ENCODE measurements at regions not wholly inside any gene's neighbourhood (a gene's known extent, or its start where the extent isn't known, plus 50 kb on each side); places are given as distances from the start of the nearest gene placed in this dataset.

DNA sequence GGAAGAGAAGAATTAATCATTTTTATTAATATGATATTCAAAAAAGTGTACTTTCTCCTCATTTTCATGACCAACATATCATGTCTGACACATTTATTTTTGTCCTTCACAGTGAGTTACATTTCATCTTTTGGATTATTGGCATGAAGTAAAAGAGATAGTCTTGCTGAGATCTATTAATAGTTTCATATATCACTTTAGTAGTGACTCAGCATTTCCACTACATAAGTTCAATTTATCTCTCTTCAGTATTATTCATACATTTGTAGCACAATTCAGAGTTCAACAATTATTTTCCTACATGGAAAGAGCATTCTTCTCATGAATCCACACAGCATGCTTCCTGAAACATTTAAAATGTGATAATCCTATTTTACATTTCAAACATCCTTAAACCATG is 1461.1 kb downstream of the TECRL start:
- no peak overlapping the region for H2AFZ ChIP-seq (ENCODE audit: low read length)
- no peaks in the 10 kb centered on the region for H3K36me3 ChIP-seq (replicated peaks in 1 of 2; ENCODE audit: control insufficient read depth in 1 of 2, insufficient read depth in 2 of 2, low read length in 2 of 2)
- CTCF ChIA-PET (ENCODE audit: low intra/inter-chr PET ratio, low total read pairs): no interaction called here
- no peak overlapping the region for H3K4me3 ChIP-seq (replicated peaks in 1 of 3; ENCODE audit: insufficient read depth in 1 of 3, low read depth in 2 of 3, low read length in 3 of 3)
- ATAC-seq (no peak), FAIRE-seq (no peak), DNase-seq (ENCODE audit: low spot score) (no peak)
- H3K79me2 ChIP-seq (ENCODE audit: insufficient read depth, low read length): no peaks in the 10 kb centered on the region
- H3K4me1 ChIP-seq (ENCODE audit: insufficient read depth, low read length): no peaks in the 10 kb centered on the region
- in situ Hi-C loops (cut with HindIII; ENCODE audit: extremely low pct_ligation_motif_present, low pct_unique_long_range_greater_than_20kb): no loop called here
- no peak for TF ChIP-seq ZNF607 (CRISPR knock-in tag; IDR thresholded peaks at IDR 0.05; ENCODE audit: borderline replicate concordance)
- TF ChIP-seq PAF1 (CRISPR knock-in tag; IDR thresholded peaks at IDR 0.05): no peak
- TF ChIP-seq MAFK (conservative IDR thresholded peaks at IDR 0.05 in 1 of 2, IDR thresholded peaks at IDR 0.05 in 1 of 2; ENCODE audit: low read length in 2 of 2): peak in 1 of 2 experiments; percentile 29; a peak in 2 of 4 replicates
- no peak for TF ChIP-seq ZNF839 (CRISPR knock-in tag; IDR thresholded peaks at IDR 0.05; ENCODE audit: borderline replicate concordance)
- peak; percentile 34; the same call in 1 of the 2 replicates for TF ChIP-seq NFE2L2 (IDR thresholded peaks at IDR 0.05; ENCODE audit: low read length)
- POLR2A ChIA-PET: no interaction called here
- no peak overlapping the region for H3K4me2 ChIP-seq (ENCODE audit: low read depth, low read length)
- BruUV-seq (replicated peaks): no TSS peak
- no peak overlapping the region for H3K9ac ChIP-seq (ENCODE audit: insufficient read depth, low read depth, low read length)
- H3K27ac ChIP-seq (ENCODE audit: extremely low read length, insufficient read depth, low read length): no peak overlapping the region
- H3K9me3 ChIP-seq (ENCODE audit: low read length): no peaks in the 10 kb centered on the region
- no peaks in the 10 kb centered on the region for H3K27me3 ChIP-seq (ENCODE audit: control insufficient read depth in 1 of 2, insufficient read depth in 2 of 2, low read length in 2 of 2)
- intact Hi-C loops (cut with micrococcal nuclease; ENCODE audit: unreplicated experiment): no loop called here
- no peaks in the 10 kb centered on the region for H4K20me1 ChIP-seq (ENCODE audit: insufficient read depth, low read length)

GRCh38 chr4:62940229-62940628 is 1469.0 kb downstream of the TECRL start:
- no peak overlapping the region for H2AFZ ChIP-seq (ENCODE audit: low read length)
- CTCF ChIA-PET (ENCODE audit: low intra/inter-chr PET ratio, low total read pairs): no interaction called here
- no peak overlapping the region for H3K9ac ChIP-seq (ENCODE audit: insufficient read depth, low read depth, low read length)
- H3K27ac ChIP-seq (ENCODE audit: extremely low read length, insufficient read depth, low read length): no peak overlapping the region
- no peak for FAIRE-seq
- no peaks in the 10 kb centered on the region for H4K20me1 ChIP-seq (ENCODE audit: insufficient read depth, low read length)
- peaks cover 10% of the 10 kb centered on the region for H3K4me1 ChIP-seq (ENCODE audit: insufficient read depth, low read length)
- H3K27me3 ChIP-seq (ENCODE audit: control insufficient read depth in 1 of 2, insufficient read depth in 2 of 2, low read length in 2 of 2): no peaks in the 10 kb centered on the region
- intact Hi-C loops (cut with micrococcal nuclease; ENCODE audit: unreplicated experiment) (no loop called here), in situ Hi-C loops (cut with HindIII; ENCODE audit: extremely low pct_ligation_motif_present, low pct_unique_long_range_greater_than_20kb) (no loop called here)
- DNase-seq (ENCODE audit: low spot score): peak; percentile 54
- H3K9me3 ChIP-seq (ENCODE audit: low read length): peaks cover 2% of the 10 kb centered on the region; the same call in 1 of the 2 replicates
- no peak overlapping the region for H3K4me2 ChIP-seq (ENCODE audit: low read depth, low read length)
- no peaks in the 10 kb centered on the region for H3K36me3 ChIP-seq (replicated peaks in 1 of 2; ENCODE audit: control insufficient read depth in 1 of 2, insufficient read depth in 2 of 2, low read length in 2 of 2)
- no TSS peak for BruUV-seq (replicated peaks)
- peak; percentile 77 for ATAC-seq
- POLR2A ChIA-PET: no interaction called here
- no peak overlapping the region for H3K4me3 ChIP-seq (replicated peaks in 1 of 3; ENCODE audit: insufficient read depth in 1 of 3, low read depth in 2 of 3, low read length in 3 of 3)
- H3K79me2 ChIP-seq (ENCODE audit: insufficient read depth, low read length): no peaks in the 10 kb centered on the region
- TF ChIP-seq ETV6 (CRISPR knock-in tag; conservative IDR thresholded peaks at IDR 0.05): no peak
- TF ChIP-seq, protein P1, sequence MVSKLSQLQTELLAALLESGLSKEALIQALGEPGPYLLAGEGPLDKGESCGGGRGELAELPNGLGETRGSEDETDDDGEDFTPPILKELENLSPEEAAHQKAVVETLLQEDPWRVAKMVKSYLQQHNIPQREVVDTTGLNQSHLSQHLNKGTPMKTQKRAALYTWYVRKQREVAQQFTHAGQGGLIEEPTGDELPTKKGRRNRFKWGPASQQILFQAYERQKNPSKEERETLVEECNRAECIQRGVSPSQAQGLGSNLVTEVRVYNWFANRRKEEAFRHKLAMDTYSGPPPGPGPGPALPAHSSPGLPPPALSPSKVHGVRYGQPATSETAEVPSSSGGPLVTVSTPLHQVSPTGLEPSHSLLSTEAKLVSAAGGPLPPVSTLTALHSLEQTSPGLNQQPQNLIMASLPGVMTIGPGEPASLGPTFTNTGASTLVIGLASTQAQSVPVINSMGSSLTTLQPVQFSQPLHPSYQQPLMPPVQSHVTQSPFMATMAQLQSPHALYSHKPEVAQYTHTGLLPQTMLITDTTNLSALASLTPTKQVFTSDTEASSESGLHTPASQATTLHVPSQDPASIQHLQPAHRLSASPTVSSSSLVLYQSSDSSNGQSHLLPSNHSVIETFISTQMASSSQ (IDR thresholded peaks at IDR 0.05; ENCODE audit: low read depth): no peak
- TF ChIP-seq, protein P1 (CRISPR knock-in tag; IDR thresholded peaks at IDR 0.05; ENCODE audit: borderline replicate concordance): no peak
- peak; percentile 26; the same call in 1 of the 2 replicates for TF ChIP-seq ARID5B (CRISPR knock-in tag; IDR thresholded peaks at IDR 0.05)
- TF ChIP-seq RXRB (CRISPR knock-in tag; IDR thresholded peaks at IDR 0.05; ENCODE audit: borderline replicate concordance): peak; percentile 84; the same call in 1 of the 2 replicates
- TF ChIP-seq EP300 (IDR thresholded peaks at IDR 0.05; ENCODE audit: low read depth in 2 of 2, low read length in 2 of 2): peak in 1 of 2 experiments; percentile 55; a peak in 2 of 4 replicates
- TF ChIP-seq EP300 (CRISPR knock-in tag; IDR thresholded peaks at IDR 0.05; ENCODE audit: borderline replicate concordance): no peak
- no peak for TF ChIP-seq PLRG1 (conservative IDR thresholded peaks at IDR 0.05)

Measured in HepG2 (cell line).